Renal cortical epithelial cell (primary cell): ENCODE measurements at regions not wholly inside any gene's neighbourhood (a gene's known extent, or its start where the extent isn't known, plus 50 kb on each side); places are given as distances from the start of the nearest gene placed in this dataset.
A peak's percentile ranks its signal among the peaks of the same experiment; 100 is the strongest.
"Not testable (repeated sequence)": the region's sequence is repeated elsewhere in the genome, so short reads cannot be mapped to it uniquely, and the experiment has no call there.

Source experiments
- DNase-seq: peaks from one replicate; pipeline ENCODE4 v3.0.0-alpha.2; 2011; ENCODE audit warnings: low read depth

DNA sequence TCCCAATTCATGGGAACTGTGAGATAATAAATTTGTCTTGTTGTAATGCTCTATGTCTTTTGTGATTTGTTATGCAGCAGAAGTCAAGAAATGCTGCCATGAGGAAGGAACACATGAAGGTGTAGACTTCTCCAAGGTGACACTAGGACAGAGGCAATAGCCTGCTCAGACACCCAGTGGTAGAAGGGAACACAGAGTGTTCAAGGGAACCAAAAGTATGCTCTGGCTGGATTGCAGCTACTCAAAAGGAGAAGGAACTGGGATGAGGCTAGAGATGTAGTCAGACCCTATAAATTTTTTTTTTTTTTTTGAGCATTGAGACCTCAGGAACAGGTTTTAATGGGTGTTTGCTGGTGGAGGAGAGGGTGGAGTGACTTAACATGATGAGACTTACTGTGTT, 232.5 kb downstream of the PARP8 start:
- DNase-seq = no peak

- no peak for DNase-seq
These were observed 234.6 kb downstream of the PARP8 start for GRCh38 chr5:50900952-50901510.

DNA sequence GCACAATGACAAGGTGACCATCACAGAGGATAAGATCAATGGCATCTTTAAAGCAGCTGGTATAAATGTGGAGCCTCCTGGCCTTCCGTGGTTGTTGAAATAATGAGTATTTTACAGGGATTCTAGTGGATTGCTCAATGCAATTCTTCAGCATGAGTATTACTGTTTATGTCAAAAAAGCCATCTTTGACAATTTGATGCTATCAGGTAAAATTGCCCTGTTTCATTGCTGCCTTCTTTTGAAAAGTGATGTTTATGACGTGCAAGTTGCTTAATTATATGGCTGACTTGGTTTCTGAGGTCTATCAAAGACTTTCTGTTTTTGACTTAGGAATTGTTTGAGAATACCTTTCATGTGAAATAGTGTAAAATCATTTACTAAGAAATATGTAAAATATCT, 237.2 kb downstream of the PARP8 start:
- DNase-seq = no peak

DNA sequence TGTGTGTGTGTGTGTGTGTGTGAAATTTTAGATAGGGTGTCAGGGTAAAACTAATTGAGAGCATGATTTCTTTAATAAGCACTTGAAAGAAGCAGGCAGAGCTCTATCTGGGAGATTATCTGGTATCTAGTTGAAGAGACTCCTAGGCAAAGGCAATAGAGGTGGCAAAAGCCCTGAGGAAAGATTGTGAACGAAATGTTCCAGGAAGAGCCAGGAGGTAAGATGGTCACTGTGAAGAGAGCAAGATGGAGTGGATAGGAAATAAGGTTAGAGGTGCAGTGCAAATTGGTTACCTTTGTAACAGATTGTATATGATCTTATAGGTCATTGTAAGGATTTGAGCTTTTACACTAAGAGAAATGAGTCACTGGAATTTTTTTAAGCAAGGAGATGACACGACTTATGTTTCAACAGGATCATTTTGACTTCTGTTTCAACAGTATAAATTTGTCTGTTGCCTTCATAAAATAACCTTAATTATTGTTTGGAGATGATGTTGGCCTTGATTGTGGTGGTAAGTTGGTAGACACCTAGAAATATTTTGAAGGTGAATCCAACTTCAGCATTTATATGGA, 239.6 kb downstream of the PARP8 start:
- no peak for DNase-seq

- not testable (repeated sequence) for DNase-seq
These were observed 253.7 kb downstream of the PARP8 start for GRCh38 chr5:50920160-50920559.

DNA sequence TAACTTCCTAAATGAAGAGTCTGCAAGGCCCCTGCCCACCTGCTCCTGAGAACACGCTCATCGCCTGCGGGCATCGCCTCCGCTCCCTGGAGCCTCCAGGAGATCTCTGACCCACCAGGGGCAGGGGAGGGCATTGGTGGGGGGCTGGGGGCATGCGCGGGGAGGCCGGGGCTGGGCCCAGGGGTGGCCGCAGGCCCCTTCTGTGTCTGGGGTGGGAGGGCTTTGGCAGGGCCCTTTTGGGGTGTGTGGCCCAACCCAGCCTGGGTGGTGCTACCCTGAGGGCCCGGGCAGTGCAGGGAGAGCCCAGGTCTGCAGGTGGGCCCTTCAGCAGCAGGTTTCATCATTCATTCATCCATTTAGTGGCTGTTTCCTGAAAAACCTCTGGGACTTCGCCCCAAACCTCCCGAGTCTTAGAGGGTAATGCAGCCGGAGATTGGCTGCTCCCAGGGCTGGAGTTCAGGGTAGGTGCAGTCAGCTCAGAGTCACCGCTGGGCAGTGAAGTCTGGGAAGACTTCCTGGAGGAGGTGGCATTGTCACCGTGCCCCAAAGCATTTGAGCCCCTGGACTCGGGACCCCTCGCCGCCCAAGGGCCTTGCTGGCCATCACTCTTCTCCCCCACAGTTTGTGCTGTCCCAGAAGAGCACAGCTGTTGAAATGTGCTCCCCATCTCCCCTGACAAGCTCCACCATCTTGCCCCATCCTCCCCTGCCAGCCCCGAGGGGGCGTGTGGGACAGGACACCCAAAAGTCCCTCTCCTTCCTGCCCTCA, 255.1 kb downstream of the PARP8 start:
- DNase-seq = no peak

- DNase-seq = not testable (repeated sequence)
These were observed 255.9 kb downstream of the PARP8 start for GRCh38 chr5:50922134-50922941.

DNA sequence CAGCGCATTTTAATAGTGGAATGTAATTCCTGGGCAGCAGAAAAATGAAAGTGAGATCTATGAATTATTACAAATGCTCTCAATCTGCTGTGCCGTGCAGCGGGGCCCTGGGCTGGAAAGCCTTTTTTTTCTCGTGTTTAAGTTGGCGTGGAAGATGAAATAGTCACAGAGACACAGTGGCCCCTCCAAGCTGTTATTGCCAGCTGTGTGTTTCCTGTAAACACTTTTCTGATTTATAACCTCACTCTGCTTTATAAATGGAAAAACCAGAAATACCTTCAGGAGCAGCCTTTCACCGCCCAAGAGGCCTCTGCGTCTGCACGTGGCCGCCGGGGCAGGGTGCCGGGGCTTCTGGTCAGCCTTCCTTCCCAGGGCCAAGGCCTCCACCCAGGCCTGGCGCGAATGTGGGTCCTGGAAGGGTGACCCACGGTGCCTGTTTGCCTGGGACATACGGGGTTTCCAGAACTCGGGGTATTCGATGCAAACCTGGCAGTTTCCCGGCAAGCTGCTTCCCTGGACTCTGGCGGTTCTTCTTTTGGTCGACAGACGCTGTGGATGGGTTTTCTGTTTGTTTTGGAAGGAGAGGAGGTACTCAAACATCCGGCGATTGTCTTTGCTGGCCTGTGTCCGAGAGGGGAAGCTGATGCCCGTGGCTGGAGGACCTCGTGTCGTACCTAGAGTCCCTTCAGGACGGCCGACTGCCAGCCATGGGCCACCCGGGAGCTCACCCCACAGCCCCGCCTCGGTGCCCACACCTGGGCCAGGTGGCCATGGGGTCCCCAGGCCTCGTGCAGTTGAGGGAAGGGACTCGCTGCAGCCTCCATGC, 256.7 kb downstream of the PARP8 start:
- no peak for DNase-seq

DNA sequence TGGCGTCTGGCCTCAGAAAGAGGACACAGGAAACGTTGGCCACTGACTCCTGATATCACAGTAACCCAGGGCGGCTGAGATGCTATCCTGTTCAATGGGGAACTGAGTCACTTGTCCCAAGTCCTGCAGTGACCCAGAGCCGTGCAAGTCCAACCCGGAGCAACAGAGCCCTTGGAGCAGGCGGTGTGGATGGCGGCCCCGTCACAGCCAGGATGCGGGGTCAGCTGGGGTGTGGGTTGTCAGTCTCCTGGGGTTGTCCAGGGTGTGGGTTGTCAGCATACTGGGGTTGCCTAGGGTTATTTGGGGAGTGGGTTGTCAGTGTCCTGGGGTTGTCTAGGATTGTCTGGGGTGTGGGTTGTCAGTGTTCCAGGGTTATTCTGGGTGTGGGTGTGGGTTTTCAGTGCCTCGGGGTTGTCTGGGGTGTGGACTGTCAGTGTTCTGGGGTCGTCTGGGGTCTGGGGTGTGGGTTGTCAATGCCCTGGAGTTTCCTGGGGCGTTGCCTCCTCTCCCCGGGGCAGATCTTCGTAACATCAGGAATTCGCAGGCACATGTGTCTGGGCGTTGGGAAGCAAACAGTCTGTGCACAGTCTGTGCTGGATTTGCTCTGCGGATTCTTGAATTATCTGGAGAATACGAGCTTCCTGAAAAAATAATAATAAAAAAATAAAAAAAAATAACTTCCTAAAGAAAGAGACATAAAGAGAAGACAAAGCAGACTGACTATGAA, 257.5 kb downstream of the PARP8 start:
- DNase-seq = no peak

DNA sequence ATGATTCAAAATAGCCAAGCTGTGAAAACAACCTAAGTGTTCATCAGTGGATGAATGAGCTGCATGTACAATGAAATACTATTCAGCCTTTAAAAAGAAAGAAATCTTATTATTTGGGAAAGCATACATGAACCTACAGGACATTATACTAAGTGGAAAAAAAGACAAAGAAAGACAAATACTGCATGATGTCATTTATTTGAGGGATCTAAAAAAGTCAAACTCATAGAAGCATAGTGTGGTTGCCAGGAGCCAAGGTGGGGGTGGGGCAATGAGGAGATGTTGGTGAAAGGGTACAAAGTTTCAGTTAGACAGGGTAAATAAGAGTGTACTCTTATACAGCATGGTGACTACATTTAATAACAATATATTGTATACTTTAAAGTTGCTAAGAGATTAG, 261.5 kb downstream of the PARP8 start:
- no peak for DNase-seq

GRCh38 chr5:50929174-50929573, 262.7 kb downstream of the PARP8 start:
- DNase-seq = no peak

DNA sequence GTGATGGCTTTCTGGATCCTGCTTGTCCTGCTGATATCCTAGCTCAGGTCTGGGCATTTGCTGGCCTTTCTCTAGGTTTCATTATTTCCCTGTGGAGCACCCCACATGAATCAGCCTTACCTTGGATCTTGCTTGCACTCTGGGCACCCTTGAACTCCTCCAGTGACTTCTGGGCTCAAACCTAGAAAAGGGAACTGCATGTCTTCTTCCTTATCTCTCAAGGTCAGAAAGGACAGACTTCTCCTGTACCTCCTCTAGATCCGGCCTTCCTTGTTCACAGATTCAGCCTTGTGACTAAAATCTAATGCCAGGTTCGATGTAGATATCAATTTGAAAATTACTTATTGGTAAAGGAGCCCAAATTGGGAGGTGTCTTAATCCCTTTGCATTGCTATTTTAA, 267.9 kb downstream of the PARP8 start:
- DNase-seq = no peak

DNA sequence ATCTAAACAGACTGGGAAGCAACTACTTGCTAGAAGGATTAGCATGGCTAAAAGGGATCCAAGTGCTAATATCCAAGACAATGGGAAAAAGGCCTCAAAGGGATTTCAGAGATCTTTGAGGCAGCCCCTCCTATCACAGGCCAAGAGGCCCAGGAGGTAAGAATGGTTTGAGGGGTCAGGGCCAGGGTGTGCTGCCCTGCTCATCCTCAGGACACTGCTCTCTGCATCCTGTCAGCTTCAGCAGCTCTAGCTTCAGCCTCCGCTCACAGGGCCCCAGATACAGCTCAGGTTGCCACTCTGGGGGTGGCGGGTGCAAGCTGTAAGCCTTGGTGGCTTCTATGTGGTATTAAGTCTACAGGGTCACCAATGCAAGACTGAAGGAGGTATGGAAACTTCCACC, 278.7 kb downstream of the PARP8 start:
- DNase-seq = no peak

- no peak for DNase-seq
These were observed 281.7 kb downstream of the PARP8 start for GRCh38 chr5:50947906-50948683.

GRCh38 chr5:50953290-50953689, 286.9 kb downstream of the PARP8 start:
- DNase-seq = no peak

DNA sequence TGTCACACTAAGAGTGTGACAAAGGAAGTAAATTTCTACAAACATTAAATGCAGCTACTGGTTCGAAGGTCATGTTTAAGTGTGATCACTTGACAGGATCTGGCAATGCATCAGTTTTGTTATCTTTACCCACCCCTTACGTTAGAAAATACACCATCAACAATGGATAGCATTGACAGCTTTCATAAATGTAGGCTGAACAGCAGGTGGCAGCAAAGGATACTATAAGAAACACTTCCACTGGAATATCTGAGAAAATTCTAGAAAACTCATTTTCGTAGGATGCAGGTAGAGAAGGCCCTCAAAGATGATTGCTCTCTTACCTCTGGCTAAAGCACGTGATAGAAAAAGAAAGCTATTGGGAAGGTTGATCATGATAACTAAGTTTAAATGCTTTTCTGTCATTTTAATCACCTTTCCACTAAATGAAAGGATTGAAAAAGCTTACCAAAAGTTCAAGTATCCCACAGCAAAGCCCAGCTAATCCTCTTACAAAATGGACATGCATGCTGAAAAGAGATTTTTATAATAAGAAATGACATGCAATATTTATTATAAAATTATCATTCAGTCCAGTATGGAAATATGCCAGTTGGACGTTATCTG, 292.5 kb downstream of the PARP8 start:
- peak; percentile 34 for DNase-seq

- DNase-seq = peak; percentile 4
These were observed 296.8 kb downstream of the PARP8 start for GRCh38 chr5:50962934-50963872.

DNA sequence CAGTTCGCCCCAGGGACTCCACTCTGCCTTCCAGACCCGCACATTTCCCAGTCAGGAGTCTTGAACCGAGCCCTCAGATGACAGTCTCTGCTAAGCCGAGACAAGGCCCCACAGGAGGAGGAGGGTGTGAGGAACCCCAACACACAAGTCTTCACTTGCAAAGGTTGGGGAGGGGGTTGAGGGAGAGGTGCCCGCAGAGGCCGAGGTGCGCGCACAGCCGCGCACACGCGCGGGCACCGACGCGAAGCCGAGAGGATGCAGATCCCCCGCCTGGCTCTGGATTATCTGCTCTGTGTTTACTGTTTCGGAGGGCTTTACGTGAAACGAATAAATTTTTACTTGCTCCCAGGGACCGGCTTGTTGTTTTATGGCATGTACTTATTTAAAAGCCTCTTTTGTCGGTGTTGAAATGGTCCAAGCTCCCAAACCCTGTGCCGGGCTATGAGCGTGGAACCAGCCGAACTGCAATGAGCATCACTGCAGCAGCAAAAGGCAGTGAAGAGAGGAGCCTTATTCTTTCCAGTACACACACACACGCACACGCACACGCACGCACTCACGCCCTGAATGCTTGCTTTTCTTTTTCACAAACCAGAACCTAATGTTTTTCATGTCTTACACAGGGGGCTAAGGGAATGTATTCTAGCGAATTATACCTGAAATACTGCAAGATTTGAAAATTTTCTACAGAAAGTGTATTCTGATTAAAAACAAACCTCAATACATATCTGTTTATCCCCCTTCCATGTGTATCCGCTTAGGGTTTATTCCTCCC, 297.7 kb downstream of the PARP8 start:
- no peak for DNase-seq
